Head of caudate nucleus (tissue), 42 donors: ENCODE measurements at regions not wholly inside any gene's neighbourhood (a gene's known extent, or its start where the extent isn't known, plus 50 kb on each side); places are given as distances from the start of the nearest gene placed in this dataset.
"Not testable (repeated sequence)": the region's sequence is repeated elsewhere in the genome, so short reads cannot be mapped to it uniquely, and the experiment has no call there.

Source experiments
- DNase-seq, 42 donors: peaks; one replicate each; pipeline versions ENCODE4 v3.0.0 to v3.0.0-alpha.2; 2020 to 2021; ENCODE audit warnings: mixed read lengths in 7 of 42
- intact Hi-C: fragments of 100-400 bp; cut with DNase I; formaldehyde crosslinking; loops from one replicate; pipeline ENCODE4 v1.15.0; 2022

DNA sequence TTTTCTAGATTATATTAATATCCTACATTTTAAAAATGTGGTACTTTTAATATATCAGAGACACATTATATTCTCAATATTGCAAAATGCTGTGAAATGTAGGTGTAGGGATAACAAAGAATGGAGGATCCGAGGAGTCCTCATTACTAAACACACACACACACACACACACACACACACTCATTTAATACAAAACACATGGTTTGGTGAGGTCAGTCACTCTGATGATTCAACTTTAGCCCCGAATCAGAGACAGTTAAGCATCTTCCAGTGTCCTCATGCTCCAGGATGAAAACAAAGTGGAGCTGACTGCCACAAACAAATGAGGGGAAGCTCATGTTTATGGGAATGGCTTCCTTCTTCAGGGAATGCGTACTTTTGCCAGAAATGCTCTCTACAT, 147.5 kb downstream of the CYSLTR2 start:
- intact Hi-C loops: no loop called here
- DNase-seq: no peak

DNA sequence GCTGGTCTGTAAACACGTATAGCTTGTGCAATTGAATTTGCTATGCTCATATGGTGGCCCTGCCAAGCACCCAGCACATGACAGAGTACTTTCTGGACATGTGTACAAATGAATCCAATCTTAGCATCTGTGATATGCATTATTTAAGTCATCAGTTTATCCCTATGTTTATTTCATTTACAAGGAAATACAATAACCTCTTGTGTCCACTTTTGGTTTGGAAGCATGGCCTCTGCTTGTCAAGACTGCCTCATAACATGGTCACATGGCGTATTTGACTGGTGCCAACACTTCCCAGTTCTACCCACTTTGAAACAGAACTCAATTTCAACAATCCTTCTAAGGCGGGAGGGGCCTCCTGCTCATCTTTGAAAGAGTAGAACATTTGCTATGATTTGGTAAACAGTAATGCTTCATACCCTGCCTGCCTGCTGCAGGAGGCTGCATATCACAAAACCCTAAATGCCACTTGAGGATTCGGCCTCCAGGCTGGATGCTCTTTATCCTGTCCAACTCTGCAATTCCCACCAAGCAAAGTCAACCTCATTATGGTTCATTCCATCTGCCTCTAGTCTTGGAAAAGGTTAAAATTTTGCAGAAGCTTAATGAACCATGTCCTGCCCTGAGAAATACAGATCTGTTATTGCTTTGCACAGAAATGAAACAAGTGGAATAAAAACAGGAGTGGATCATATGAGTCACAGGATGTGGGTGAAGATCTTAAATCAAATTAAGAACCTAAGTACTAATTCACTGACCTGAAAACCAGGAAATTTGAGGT, 151.3 kb downstream of the CYSLTR2 start:
- intact Hi-C loops: no loop called here

DNA sequence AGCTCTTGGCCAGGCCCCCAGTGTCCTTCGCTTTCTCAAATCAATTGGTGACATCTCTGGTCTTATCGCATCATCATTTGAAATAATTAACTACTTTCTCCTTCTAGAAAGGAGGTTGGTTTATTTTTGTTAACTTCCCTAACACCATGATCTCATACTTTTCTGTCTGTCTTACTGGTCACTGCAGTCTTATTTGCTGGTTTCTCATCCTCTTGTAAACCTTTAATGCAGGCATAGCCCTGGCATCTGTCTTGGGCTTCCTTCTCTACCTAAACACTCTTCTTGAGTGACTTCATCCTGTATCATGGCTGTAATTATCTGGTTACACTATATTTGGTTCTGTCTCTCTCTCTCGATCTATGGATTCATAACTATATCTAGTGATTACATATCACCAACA, 152.8 kb downstream of the CYSLTR2 start:
- DNase-seq: no peak
- intact Hi-C loops: no loop called here

More for the DNA sequence above, 151.3 kb downstream of the CYSLTR2 start:
- no peak for DNase-seq

DNA sequence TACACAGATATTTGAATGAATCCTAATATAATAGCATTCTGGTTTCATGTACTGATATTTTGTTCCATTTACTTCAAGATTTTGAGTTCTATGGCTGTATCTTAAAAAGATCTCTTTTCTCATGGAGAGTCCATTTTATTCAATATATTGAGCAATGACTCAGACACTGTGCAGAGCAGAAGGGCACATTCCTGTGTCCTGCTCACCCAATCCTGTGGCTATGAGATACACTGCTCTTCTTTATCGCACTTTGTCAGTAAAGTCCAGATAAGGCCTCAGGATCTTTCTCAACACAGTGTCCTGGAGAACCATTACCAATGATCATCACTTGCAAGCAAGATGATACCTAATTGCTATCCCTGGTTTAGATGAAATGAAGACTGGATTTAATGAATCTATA, 155.0 kb downstream of the CYSLTR2 start:
- intact Hi-C loops: no loop called here
- no peak for DNase-seq

DNA sequence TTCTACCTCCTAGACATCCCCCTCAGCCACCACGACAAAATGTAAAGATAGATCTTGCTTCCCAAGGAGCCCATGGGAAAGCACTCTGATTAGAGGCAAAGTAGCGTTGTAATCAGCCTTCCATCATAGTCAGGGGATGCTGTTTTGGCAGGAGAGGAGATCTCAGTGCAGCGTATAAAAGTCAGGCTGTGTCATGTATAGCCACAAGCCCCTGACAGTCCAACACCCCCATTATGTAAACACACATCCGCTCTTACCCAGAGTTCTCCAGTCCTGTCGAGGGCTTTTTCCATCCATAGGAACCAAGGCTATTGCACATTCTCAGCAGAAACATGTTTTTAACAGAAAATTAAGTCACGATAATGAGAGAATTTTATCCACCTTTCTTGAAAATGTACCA, 156.3 kb downstream of the CYSLTR2 start:
- intact Hi-C loops: no loop called here
- no peak for DNase-seq

DNA sequence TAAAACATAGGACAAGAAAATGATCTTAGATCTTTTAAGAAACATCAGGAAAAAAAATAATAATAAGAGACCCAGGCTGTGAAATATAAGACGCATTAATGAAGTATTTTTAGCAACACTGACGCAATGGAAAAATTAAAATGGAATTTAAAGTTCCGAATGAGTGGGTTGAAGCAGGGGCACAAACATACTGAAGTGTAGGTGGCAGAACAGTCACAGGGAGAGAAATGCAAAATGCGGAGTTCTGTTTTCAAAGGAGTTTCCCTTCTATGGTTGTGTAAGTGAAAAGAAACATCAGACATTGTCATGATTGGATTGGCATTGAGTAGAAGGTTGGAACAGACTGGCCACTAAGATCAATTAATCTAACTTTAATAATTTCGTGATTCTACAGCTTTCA, 159.8 kb downstream of the CYSLTR2 start:
- intact Hi-C loops: no loop called here
- peak in 2 of 42 donors; percentile 12 to 39 for DNase-seq

DNA sequence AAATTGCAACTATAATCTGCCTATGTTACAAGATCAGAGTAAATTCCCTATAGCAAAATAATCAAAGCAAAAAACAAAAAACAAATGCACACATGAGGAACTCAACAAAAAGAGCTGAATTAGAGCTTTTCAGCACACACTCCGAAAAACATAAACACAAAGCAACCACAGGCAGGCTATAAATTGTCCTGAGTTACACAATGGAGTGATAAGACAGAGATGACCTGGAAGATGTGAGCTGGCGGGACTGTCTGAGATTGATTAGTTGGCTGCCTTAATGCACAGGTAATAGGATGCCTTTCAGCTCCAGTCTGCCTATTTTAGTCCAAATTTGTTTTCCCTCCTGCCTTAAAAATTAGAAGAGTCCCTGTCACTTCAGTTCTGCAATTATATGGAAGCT, 159.0 kb upstream of the FNDC3A start:
- DNase-seq: no peak
- intact Hi-C loops: no loop called here

DNA sequence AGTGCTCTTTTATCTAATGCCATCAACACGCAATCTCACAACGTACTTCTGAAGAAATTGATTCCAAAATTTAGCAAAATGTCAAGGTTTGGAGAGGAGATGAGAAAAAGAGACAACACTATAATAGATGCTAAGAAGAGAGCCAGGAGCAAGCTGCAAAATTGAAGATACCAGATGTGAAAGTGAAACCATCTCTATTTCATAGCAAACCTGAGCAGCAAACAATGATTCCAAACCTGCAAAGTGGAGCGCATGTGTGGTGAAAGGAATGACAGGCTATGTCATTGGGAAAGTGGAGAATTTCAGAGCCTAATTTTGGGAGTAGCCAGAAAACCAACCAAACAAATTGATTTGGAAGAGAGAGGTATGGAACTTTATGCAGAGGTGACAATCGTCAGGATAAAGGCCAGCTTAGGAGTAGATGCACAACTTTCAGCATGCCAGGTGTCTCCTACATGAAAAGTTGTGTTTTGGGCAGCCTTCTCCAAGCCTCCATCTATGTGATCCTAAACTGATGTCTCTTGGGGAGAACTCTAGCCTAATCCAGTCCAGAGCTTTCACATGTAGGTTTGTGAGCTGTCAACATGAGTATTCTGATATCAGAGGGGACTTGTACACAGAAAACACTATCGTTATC, 158.4 kb upstream of the FNDC3A start:
- DNase-seq: no peak
- intact Hi-C loops: no loop called here

DNA sequence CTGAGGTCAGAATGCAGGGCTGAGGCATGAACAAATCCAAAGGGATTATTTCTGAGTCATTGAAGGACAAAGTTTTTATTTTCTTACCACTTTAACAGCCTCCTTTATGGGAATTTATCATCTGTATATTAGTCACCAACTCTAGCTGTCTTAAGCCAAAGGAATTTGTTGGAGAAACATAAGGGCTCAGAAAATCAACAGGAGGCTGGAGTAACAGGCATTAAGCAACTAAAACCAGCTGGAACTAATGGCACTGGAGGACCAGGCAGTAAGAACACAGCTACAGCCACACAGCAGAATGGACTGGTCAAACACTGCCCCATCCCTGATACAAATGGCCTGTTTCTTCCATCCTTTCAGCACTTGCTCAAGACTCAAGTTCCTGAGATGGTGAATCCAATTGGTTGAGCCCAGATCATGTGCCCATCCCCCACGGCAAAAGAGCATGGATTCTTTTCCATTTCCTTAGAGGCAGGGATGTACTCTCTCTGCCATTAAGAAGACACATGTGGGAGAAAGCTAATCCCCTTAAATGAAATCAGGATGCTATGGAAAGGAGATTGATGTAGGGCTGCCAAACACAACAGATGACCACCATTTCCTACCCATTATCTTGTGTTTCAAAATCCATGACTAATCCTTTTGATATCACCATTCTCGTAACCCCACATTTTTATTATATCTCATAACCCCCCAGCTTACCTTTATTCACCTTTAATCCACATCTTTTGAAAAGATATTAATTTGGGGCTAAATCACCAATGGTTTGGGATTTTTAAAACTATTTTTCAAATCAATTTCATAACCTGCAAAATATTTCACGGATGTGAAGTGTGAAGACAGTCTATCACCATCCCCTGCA, 157.0 kb upstream of the FNDC3A start:
- DNase-seq: no peak
- intact Hi-C loops: no loop called here

DNA sequence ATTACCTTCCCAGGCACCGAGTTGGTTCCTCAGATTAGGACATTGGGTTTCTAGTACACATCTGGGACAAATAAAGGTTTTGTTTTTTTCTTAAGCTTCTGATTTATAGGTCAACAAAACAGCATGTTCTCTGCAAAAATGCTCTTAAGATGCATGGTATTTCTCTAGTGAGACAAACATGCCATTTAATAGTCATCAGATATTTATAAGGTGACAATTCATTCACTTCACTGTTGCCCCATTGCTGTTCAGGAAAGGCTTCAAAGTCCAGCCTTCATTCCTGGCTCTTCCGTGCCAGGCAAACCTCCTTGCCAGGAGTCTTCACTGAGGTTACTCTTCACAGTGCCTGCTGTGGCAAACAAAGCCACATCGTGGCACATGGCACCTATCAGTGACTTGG, 156.3 kb upstream of the FNDC3A start:
- DNase-seq: no peak
- intact Hi-C loops: no loop called here

DNA sequence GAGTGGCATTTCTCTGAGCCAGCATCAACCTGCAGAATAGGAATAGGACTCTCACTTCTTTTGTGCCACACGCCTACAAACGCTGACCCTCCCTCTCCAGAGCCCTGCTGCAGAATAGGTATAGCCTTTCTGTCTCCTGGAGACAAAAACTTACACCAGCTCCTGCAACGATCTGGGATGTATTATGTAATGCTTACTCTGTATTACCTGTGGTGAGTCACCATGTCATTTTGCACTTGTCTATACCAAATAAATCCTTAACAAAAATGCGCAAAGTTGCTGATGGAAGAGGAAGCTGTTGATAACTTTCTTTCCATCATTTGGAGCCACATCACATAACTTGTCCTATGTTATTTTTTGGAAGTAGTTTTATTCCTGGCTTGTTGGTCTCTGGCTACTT, 155.8 kb upstream of the FNDC3A start:
- intact Hi-C loops: no loop called here

DNA sequence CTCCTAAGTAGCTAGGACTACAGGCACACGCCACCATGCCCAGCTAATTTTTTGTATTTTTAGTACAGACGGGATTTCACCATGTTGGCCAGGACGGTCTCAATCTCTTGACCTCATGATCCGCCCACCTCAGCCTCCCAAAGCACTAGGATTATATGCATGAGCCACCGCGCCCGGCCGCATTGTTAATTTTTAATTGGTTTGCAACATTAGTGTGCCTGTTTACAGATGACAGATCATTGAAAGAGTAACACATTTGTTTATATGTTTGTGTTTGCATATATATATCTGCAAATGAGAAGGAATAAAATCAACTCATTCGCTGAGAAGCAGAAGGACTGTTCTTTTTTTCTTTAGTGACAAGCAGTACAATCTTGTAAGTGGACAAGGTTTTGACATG, 152.2 kb upstream of the FNDC3A start:
- DNase-seq, intact Hi-C loops: not testable (repeated sequence)

More for the DNA sequence above, 155.8 kb upstream of the FNDC3A start:
- DNase-seq: peak in 10 of 42 donors; percentile 2 to 44 (median 12)

DNA sequence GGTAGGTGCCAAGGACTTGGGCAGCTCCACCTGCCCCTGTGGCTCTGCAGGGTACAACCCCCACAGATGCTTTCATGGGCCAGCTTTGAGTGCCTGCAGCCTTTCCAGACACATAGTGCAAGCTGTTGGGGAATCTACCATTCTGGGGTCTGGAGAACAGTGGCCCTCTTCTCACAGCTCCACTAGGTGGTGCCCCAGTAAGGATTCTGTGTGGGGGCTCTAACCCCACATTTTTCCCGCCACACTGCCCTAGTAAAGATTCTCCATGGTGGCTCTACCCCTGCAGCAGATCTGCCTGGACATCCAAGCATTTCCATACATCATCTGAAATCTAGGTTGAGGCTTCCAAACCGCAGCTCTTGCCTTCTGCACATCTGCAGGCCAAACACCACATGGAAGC, 149.7 kb upstream of the FNDC3A start:
- intact Hi-C loops: no loop called here
- no peak for DNase-seq

DNA sequence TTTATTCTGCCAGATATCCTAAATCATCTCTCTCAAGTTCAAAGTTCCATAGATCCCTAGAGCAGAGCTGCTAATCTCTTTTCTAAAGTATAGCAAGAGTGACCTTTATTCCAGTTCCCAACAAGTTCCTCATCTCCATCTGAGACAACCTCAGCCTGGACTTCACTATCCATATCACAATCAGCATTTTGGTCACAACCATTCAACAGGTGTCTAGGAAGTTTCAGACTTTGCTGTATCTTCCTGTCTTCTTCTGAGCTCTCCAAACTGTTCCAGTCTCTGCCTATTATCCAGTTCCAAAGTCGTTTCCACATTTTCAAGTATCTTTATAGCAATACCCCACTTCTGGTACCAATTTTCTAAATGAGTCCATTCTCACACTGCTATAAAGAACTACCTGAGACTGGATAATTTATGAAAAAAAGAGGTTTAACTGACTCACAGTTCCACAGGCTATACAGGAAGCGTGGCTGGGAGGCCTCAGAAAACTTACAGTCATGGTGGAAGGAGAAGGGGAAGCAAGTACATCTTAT, 148.7 kb upstream of the FNDC3A start:
- DNase-seq, intact Hi-C loops: not testable (repeated sequence)

DNA sequence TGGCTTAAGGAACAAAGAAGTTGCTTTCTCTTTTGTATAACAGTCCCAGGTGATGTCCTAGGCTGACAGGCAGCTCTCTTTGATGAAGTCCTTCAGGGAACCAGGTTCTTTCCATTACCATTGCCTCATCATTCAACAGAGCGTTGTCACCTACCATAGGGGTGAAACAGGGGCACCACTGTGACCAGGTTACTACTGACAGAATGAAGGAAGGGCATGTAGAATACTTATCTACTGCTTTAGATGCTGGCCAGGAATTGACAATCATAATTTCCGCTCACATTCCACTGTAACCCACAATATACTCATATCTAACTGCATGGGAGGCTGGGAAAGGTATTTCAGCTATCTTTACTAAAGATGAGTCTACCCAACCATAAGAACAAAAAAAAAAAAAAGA, 148.0 kb upstream of the FNDC3A start:
- no peak for DNase-seq
- intact Hi-C loops: no loop called here

DNA sequence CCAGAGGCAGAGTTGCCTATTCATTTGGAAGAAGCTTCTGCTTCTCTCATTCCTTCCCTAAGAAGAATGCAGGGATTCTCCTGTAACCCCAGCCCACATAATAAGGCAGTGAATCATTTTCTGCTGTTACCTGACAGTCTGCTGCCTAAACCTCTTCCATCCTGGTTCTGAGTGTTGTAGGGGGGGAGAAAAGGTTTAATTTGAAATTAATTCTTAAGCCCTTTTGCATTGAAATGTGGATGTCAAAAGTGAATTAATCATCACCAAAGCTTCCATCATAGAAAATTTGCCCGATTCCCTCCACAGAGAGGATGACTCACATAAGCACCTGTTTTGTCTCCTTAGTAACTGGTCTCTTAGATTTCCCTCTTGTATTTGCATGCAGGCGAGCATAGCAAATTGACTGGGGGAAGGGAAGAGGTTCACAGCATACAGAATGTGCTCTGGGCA, 146.7 kb upstream of the FNDC3A start:
- DNase-seq: peak in 15 of 42 donors; percentile 6 to 62 (median 37)
- intact Hi-C loops: no loop called here

DNA sequence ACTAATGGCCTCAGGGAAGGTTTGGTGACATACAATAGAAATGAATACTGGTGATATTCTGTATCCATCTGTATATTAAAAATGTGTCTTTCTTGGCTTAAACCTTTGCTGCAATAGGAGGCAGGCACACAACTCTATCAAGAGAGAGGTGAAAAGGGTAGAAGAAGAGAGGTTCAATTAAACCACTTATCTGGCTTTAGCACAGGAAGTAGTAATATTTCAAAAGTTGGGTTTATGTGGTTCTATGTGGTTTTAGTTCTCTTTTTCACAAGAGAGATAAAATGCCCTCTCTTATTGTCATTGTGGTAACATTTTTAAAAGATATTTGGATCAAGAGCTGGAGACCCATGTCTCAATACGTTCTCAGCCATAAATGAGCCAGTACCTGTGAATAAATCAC, 146.2 kb upstream of the FNDC3A start:
- DNase-seq: no peak
- intact Hi-C loops: no loop called here

DNA sequence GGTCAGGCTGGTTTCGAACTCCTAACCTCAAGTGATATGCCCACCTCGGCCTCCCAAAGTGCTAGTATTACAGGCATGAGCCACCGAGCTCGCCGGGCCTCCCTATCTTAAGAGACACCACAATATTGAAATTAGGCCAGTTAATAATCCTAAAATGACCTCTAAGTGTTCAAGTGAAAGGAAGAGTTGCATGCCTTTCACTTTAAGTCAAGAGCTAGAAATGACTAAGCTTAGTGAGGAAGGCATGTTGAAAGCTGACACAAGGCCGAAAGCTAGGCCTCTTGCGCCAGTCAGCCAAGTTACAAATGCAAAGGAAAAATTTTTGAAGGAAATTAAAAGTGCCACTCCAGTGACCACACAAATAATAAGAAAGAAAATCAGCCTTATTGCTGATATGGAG, 144.5 kb upstream of the FNDC3A start:
- DNase-seq: no peak
- intact Hi-C loops: no loop called here

DNA sequence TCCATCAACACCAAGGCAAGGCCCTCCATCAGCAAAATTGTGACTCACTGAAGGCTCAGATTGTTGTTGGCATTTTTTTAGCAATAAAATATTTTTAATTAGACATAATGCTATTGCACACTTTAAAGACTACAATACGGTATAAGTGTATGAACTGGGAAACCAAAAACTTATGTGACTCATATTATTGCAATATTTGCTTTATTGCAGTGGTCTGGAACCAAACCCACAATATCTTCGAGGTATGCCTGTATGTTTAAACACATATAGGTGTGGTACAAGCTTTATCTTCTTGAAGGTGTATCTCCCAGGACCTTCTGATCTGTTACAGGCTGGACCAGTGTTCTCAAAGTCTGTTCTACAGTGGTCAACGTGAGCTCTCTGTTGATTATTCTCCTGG, 142.3 kb upstream of the FNDC3A start:
- DNase-seq: no peak
- intact Hi-C loops: no loop called here

DNA sequence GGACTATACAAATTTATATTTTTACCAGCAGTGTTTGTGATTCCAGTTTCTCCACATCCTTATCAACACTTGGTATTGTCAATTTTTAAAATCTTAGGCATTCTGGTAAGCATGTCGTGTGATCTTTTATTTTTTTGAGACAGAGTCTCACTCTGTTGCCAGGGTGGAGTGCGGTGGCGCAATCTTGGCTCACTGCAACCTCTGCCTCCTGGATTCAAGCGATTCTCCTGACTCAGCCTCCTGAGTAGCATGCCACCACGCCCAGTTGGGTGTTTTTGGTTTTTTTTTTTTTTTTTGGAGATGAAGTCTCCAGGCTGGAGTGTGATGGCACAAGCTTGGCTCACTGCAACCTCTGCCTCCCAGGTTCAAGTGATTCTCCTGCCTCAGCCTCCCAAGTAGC, 140.4 kb upstream of the FNDC3A start:
- intact Hi-C loops: not testable (repeated sequence)

More for the DNA sequence above, 140.4 kb upstream of the FNDC3A start:
- not testable (repeated sequence) for DNase-seq
